ENCODE measurements at regions not wholly inside any gene's neighbourhood (a gene's known extent, or its start where the extent isn't known, plus 50 kb on each side); places are given as distances from the start of the nearest gene placed in this dataset.

DNA sequence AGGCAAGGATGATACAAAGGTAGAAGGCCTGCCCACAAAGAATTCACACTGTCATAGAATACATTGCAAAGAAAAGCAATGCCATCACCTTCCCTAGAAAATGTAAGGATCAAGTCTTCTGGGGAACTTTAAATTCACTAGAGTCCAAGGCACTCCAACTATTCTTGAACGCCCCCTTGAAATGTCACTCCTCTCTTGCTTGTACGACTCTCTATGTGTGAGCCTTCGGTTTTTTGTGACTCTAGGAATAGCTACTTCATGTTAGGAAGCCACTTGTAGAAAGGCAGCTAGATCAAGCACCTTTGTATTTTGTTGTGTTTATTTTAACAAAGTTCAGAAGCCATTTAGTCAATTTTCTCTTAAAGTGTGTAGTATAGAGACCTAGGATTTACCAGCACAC is 159.2 kb upstream of the ARID1B start:
- TF ChIP-seq, protein P1, sequence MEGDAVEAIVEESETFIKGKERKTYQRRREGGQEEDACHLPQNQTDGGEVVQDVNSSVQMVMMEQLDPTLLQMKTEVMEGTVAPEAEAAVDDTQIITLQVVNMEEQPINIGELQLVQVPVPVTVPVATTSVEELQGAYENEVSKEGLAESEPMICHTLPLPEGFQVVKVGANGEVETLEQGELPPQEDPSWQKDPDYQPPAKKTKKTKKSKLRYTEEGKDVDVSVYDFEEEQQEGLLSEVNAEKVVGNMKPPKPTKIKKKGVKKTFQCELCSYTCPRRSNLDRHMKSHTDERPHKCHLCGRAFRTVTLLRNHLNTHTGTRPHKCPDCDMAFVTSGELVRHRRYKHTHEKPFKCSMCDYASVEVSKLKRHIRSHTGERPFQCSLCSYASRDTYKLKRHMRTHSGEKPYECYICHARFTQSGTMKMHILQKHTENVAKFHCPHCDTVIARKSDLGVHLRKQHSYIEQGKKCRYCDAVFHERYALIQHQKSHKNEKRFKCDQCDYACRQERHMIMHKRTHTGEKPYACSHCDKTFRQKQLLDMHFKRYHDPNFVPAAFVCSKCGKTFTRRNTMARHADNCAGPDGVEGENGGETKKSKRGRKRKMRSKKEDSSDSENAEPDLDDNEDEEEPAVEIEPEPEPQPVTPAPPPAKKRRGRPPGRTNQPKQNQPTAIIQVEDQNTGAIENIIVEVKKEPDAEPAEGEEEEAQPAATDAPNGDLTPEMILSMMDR (optimal IDR thresholded peaks at IDR 0.05 in 1 of 3, IDR thresholded peaks at IDR 0.05 in 1 of 3, conservative IDR thresholded peaks at IDR 0.05 in 1 of 3; ENCODE audit: extremely low read depth in 1 of 3, insufficient read depth in 2 of 3, low read length in 3 of 3): no peak
- TF ChIP-seq EZH2 (IDR thresholded peaks at IDR 0.05; ENCODE audit: low read length): no peak
- Histone ChIP-seq H4K20me1 (ENCODE audit: control insufficient read depth, extremely low read depth, insufficient read depth, low read length) (no peaks in the 10 kb centered on the region), H3K4me2 (ENCODE audit: control insufficient read depth, extremely low read depth, insufficient read depth, low read depth, low read length) (no peak overlapping the region), H3K36me3 (ENCODE audit: control insufficient read depth in 2 of 2, extremely low read depth in 1 of 2, insufficient read depth in 2 of 2, low read length in 2 of 2) (no peaks in the 10 kb centered on the region), H3K4me3 (ENCODE audit: control insufficient read depth in 2 of 3, extremely low read depth in 1 of 3, insufficient read depth in 2 of 3, low read depth in 1 of 3, low read length in 3 of 3) (no peak overlapping the region), H2AFZ (ENCODE audit: control insufficient read depth, low read length) (no peak overlapping the region), H3K27ac (ENCODE audit: control insufficient read depth, insufficient read depth, low read length) (no peak overlapping the region), H3K9me3 (ENCODE audit: control insufficient read depth, low read depth, low read length) (no peaks in the 10 kb centered on the region), H3K4me1 (ENCODE audit: control insufficient read depth, extremely low read depth, insufficient read depth, low read length) (no peaks in the 10 kb centered on the region), H3K9ac (ENCODE audit: control insufficient read depth, extremely low read depth, insufficient read depth, low read length) (no peak overlapping the region), H3K27me3 (ENCODE audit: control insufficient read depth, extremely low read depth, insufficient read depth, low read length) (no peaks in the 10 kb centered on the region), H3K9me1 (ENCODE audit: control insufficient read depth, extremely low read depth, insufficient read depth, low read length) (no peaks in the 10 kb centered on the region), H3K79me2 (ENCODE audit: control insufficient read depth, insufficient read depth, low read length) (no peaks in the 10 kb centered on the region)
- no peak for FAIRE-seq
- dilution Hi-C loops (cut with MboI; ENCODE audit: extremely low pct_ligation_motif_present, low sequenced_read_pairs): no loop called here
- DNase-seq (ENCODE audit: low read depth, low spot score): no peak

DNA sequence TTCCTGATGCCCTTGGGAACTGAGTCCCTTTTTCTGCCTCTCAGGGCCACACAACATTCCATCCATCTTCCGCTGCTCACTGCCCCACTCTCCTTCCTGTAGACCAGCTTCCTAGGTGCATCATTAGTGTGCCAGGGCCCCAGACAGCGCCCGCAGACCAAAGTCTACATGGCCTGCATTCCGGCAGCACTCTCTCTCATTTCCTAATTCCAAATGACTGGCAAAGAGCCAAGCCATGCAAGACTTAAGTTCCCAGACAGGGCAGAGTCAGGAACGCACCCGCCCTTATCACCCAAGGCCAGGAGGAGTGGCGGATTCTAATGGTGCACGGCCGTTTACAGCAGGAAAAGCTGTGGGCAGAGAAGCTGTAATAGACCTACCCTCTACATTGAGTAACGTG is 159.8 kb upstream of the ARID1B start:
- no peaks in the 10 kb centered on the region for H3K9me3 ChIP-seq (ENCODE audit: control insufficient read depth, low read depth, low read length)
- H3K36me3 ChIP-seq (ENCODE audit: control insufficient read depth in 2 of 2, extremely low read depth in 1 of 2, insufficient read depth in 2 of 2, low read length in 2 of 2): no peaks in the 10 kb centered on the region
- peak; percentile 13 for DNase-seq (ENCODE audit: low read depth, low spot score)
- H3K4me3 ChIP-seq (ENCODE audit: control insufficient read depth in 2 of 3, extremely low read depth in 1 of 3, insufficient read depth in 2 of 3, low read depth in 1 of 3, low read length in 3 of 3): no peak overlapping the region
- no peaks in the 10 kb centered on the region for H4K20me1 ChIP-seq (ENCODE audit: control insufficient read depth, extremely low read depth, insufficient read depth, low read length)
- TF ChIP-seq, protein P1 (optimal IDR thresholded peaks at IDR 0.05 in 1 of 3, IDR thresholded peaks at IDR 0.05 in 1 of 3, conservative IDR thresholded peaks at IDR 0.05 in 1 of 3; ENCODE audit: extremely low read depth in 1 of 3, insufficient read depth in 2 of 3, low read length in 3 of 3): no peak
- TF ChIP-seq EZH2 (IDR thresholded peaks at IDR 0.05; ENCODE audit: low read length): no peak
- H3K9ac ChIP-seq (ENCODE audit: control insufficient read depth, extremely low read depth, insufficient read depth, low read length): no peak overlapping the region
- dilution Hi-C loops (cut with MboI; ENCODE audit: extremely low pct_ligation_motif_present, low sequenced_read_pairs): no loop called here
- H3K27ac ChIP-seq (ENCODE audit: control insufficient read depth, insufficient read depth, low read length): no peak overlapping the region
- no peaks in the 10 kb centered on the region for H3K79me2 ChIP-seq (ENCODE audit: control insufficient read depth, insufficient read depth, low read length)
- FAIRE-seq: no peak
- peak overlapping the region; percentile 24 for H2AFZ ChIP-seq (ENCODE audit: control insufficient read depth, low read length)
- no peak overlapping the region for H3K4me2 ChIP-seq (ENCODE audit: control insufficient read depth, extremely low read depth, insufficient read depth, low read depth, low read length)
- H3K4me1 ChIP-seq (ENCODE audit: control insufficient read depth, extremely low read depth, insufficient read depth, low read length): no peaks in the 10 kb centered on the region
- H3K27me3 ChIP-seq (ENCODE audit: control insufficient read depth, extremely low read depth, insufficient read depth, low read length): no peaks in the 10 kb centered on the region
- H3K9me1 ChIP-seq (ENCODE audit: control insufficient read depth, extremely low read depth, insufficient read depth, low read length): no peaks in the 10 kb centered on the region

Measured in keratinocyte (primary cell).